Hepatocyte (in vitro differentiated cells): ENCODE measurements at regions not wholly inside any gene's neighbourhood (a gene's known extent, or its start where the extent isn't known, plus 50 kb on each side); places are given as distances from the start of the nearest gene placed in this dataset.

ENCODE experiments used
- EZH2 ChIP-seq: fragments of 200-600 bp; sonication (generic); IDR thresholded peaks from 2 replicates; pipeline ENCODE4 v1.6.1; 2016; ENCODE audit warnings: antibody characterized with exemption, mild to moderate bottlenecking, borderline replicate concordance
- TF ChIP-seq, protein P1 (sequence below): fragments of 200-600 bp; sonication (generic); IDR thresholded peaks from 2 replicates; pipeline ENCODE4 v1.5.1; 2016; ENCODE audit warnings: antibody characterized with exemption, mild to moderate bottlenecking; ENCODE audit not compliant: poor library complexity

DNA sequence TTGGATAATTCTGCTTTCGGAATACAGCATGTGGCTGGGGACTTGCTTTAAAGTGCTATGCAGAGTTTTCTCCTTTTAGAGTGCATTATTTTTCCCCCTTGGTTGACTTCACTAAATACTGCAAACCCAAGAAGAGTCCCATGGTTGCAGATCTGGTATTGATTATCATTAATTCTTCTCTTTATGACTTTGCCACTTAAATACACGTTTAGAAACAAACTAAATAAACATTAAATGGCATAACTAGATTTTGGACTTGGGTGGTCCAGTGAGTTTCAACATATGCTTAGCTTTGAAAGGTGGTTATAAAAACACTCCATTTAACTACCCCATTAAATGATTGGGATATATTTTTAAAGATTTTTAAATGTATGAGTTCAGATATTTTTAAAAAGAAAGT is 279.2 kb downstream of the SOX4 start:
- TF ChIP-seq, protein P1, sequence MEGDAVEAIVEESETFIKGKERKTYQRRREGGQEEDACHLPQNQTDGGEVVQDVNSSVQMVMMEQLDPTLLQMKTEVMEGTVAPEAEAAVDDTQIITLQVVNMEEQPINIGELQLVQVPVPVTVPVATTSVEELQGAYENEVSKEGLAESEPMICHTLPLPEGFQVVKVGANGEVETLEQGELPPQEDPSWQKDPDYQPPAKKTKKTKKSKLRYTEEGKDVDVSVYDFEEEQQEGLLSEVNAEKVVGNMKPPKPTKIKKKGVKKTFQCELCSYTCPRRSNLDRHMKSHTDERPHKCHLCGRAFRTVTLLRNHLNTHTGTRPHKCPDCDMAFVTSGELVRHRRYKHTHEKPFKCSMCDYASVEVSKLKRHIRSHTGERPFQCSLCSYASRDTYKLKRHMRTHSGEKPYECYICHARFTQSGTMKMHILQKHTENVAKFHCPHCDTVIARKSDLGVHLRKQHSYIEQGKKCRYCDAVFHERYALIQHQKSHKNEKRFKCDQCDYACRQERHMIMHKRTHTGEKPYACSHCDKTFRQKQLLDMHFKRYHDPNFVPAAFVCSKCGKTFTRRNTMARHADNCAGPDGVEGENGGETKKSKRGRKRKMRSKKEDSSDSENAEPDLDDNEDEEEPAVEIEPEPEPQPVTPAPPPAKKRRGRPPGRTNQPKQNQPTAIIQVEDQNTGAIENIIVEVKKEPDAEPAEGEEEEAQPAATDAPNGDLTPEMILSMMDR, result no peak
- no peak for TF ChIP-seq EZH2
